Progenitor cell of endocrine pancreas (in vitro differentiated cells): ENCODE measurements at regions not wholly inside any gene's neighbourhood (a gene's known extent, or its start where the extent isn't known, plus 50 kb on each side); places are given as distances from the start of the nearest gene placed in this dataset.
"Not testable (repeated sequence)": the region's sequence is repeated elsewhere in the genome, so short reads cannot be mapped to it uniquely, and the experiment has no call there.

Experiments
- DNase-seq: peaks from one replicate; pipeline ENCODE4 v3.0.0; 2021; ENCODE audit warnings: low spot score; ENCODE audit not compliant: unreplicated experiment
- H3K27ac Mint-ChIP-seq: 2 replicates; pipeline ENCODE4 v1.8.0; 2021; ENCODE audit warnings: mild to moderate bottlenecking, moderate library complexity, mixed read lengths
- H3K27me3 Mint-ChIP-seq: 2 replicates; pipeline ENCODE4 v1.8.0; 2021; ENCODE audit warnings: mixed read lengths
- H3K36me3 Mint-ChIP-seq: 2 replicates; pipeline ENCODE4 v1.8.0; 2022; ENCODE audit warnings: mixed read lengths; ENCODE audit not compliant: insufficient read depth
- H3K4me1 Mint-ChIP-seq: 2 replicates; pipeline ENCODE4 v1.8.0; 2021; ENCODE audit warnings: low read depth, mixed read lengths
- H3K4me3 Mint-ChIP-seq: 2 replicates; pipeline ENCODE4 v1.8.0; 2021; ENCODE audit warnings: low read depth, mild to moderate bottlenecking, moderate library complexity, mixed read lengths
- H3K9me3 Mint-ChIP-seq: 2 replicates; pipeline ENCODE4 v1.8.0; 2021; ENCODE audit warnings: low read depth, mixed read lengths
- TF ChIP-seq, protein P1 (sequence below): fragments of 200-600 bp; sonication (generic); IDR thresholded peaks from one replicate; pipeline ENCODE4 v1.5.0; 2021; ENCODE audit warnings: antibody characterized with exemption, mild to moderate bottlenecking; ENCODE audit not compliant: unreplicated experiment

DNA sequence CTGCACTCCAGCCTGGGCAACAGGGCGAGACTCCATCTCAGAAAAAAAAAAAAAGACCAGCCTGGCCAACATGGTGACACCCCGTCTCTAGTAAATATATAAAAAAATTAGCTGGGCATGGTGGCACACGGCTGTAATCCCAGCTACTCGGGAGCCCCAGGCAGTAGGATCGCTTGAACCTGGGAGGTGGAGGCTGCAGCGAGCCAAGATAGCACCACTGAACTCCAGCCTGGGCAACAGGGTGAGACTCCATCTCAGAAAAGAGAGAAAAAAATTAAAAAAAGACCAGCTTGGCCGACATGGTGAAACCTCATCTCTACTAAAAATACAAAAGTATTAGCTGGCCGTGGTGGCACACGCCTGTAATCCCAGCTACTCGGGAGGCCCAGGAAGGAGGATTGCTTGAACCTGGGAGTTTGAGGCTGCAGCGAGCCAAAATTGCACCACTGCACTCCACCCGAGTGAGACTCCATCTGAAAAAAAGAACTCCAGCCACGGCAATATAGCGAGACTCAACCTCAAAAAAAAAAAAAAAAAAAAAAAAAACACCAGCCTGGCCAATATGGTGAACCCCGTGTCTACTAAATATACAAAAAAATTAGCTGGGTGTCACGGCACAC lies 346.1 kb upstream of the PLGLB2 start:
- H3K36me3 Mint-ChIP-seq: no peaks in the 10 kb centered on the region
- TF ChIP-seq, protein P1, sequence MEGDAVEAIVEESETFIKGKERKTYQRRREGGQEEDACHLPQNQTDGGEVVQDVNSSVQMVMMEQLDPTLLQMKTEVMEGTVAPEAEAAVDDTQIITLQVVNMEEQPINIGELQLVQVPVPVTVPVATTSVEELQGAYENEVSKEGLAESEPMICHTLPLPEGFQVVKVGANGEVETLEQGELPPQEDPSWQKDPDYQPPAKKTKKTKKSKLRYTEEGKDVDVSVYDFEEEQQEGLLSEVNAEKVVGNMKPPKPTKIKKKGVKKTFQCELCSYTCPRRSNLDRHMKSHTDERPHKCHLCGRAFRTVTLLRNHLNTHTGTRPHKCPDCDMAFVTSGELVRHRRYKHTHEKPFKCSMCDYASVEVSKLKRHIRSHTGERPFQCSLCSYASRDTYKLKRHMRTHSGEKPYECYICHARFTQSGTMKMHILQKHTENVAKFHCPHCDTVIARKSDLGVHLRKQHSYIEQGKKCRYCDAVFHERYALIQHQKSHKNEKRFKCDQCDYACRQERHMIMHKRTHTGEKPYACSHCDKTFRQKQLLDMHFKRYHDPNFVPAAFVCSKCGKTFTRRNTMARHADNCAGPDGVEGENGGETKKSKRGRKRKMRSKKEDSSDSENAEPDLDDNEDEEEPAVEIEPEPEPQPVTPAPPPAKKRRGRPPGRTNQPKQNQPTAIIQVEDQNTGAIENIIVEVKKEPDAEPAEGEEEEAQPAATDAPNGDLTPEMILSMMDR: no peak
- no peaks in the 10 kb centered on the region for H3K4me1 Mint-ChIP-seq
- no peaks in the 10 kb centered on the region for H3K27me3 Mint-ChIP-seq
- H3K27ac Mint-ChIP-seq: no peak overlapping the region
- DNase-seq: no peak
- peaks cover 4% of the 10 kb centered on the region for H3K9me3 Mint-ChIP-seq
- no peak overlapping the region for H3K4me3 Mint-ChIP-seq

DNA sequence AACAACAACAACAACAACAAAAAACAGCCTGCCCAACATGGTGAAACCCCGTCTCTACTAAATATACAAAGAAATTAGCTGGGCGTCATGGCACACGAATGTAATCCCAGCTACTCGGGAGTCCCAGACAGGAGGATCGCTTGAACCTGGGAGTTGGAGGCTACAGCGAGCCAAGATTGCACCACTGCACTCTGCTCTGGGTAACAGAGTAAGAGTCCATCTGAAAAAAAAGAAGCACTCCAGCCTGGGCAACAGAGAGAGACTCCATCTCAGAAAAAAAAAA lies 344.1 kb upstream of the PLGLB2 start:
- Mint-ChIP-seq H3K27ac (no peak overlapping the region), H3K4me3 (no peak overlapping the region), H3K4me1 (no peaks in the 10 kb centered on the region), H3K27me3 (no peaks in the 10 kb centered on the region), H3K9me3 (peaks cover 4% of the 10 kb centered on the region), H3K36me3 (no peaks in the 10 kb centered on the region)
- DNase-seq: no peak
- TF ChIP-seq, protein P1: no peak

DNA sequence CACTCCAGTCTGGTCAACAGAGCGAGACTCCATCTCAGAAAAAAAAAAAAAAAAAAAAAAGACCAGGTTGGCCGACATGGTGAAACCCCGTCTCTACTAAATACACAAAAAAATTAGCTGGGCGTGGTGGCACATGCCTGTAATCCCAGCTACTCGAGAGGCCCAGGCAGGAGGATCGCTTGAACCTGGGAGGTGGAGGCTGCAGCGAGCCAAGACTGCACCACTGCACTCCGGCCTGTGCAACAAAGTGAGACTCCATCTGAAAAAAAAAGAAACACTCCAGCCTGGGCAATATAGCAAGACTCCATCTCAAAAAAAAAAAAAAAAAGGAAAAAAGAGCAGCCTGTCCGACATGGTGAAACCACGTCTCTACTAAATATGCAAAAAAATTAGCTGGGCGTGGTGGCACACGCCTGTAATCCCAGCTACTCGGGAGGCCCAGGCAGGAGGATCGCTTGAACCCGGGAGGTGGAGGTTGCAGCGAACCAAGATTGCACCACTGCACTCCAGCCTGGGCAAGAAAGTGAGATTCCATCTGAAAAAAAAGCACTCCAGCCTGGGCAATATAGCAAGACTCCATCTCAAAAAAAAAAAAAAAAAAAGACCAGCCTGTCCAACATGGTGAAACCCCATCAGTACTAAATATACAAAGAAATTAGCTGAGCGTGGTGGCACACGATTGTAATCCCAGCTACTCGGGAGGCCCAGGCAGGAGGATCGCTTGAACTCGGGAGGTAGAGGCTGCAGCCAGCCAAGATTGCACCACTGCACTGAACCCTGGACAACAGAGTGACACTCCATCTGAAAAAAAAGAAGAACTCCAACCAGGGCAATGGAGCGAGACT lies 343.3 kb upstream of the PLGLB2 start:
- not testable (repeated sequence) for H3K36me3 Mint-ChIP-seq, DNase-seq, H3K27me3 Mint-ChIP-seq, H3K27ac Mint-ChIP-seq, H3K9me3 Mint-ChIP-seq, H3K4me1 Mint-ChIP-seq, H3K4me3 Mint-ChIP-seq

- DNase-seq, H3K9me3 Mint-ChIP-seq, H3K27ac Mint-ChIP-seq, H3K4me3 Mint-ChIP-seq, H3K4me1 Mint-ChIP-seq, H3K27me3 Mint-ChIP-seq, H3K36me3 Mint-ChIP-seq: not testable (repeated sequence)
These were observed 342.2 kb upstream of the PLGLB2 start for GRCh38 chr2:87405531-87406216.

- H3K27me3 Mint-ChIP-seq, H3K4me1 Mint-ChIP-seq, H3K27ac Mint-ChIP-seq, H3K36me3 Mint-ChIP-seq, DNase-seq, H3K9me3 Mint-ChIP-seq, H3K4me3 Mint-ChIP-seq: not testable (repeated sequence)
These were observed 341.3 kb upstream of the PLGLB2 start for GRCh38 chr2:87406406-87407175.

DNA sequence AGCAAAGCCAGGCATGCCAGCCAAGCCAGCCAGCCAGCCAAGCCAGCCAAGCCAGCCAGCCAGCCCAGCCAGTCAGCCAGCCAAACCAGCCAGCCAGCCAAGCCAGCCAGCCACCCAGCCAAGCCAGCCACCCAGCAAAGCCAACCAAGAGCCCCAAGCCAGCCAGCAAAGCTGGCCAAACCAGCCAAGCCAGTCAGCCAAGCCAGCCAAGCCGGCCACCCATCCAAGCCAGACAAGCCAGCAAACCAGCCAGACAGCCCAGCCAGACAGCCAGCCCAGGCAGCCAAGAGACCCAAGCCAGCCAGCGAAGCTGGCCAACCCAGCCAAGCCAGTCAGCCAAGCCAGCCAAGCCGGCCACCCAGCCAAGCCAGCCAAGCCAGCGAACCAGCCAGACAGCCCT lies 338.3 kb upstream of the PLGLB2 start:
- DNase-seq, H3K9me3 Mint-ChIP-seq, H3K27ac Mint-ChIP-seq, H3K36me3 Mint-ChIP-seq, H3K4me3 Mint-ChIP-seq, H3K4me1 Mint-ChIP-seq, H3K27me3 Mint-ChIP-seq: not testable (repeated sequence)

DNA sequence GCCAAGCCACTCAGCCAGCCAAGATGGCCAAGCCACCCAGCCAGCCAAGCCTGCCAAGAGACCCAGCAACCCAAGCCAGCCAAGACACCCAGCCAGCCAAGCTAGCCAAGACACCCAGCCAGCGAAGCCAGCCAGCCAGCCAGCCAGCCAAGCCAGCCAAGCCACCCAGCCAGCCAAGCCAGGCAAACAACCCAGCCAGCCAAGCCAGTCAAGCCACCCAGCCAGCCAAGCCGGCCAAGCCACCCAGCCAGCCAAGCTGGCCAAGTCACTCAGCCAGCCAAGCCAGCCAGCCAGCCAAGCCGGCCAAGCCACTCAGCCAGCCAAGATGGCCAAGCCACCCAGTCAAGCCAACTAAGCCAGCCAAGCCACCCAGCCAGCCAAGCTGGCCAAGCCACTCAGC lies 337.5 kb upstream of the PLGLB2 start:
- DNase-seq, H3K4me1 Mint-ChIP-seq, H3K4me3 Mint-ChIP-seq, H3K36me3 Mint-ChIP-seq, H3K27me3 Mint-ChIP-seq, H3K9me3 Mint-ChIP-seq, H3K27ac Mint-ChIP-seq: not testable (repeated sequence)

GRCh38 chr2:87412036-87412820 lies 335.7 kb upstream of the PLGLB2 start:
- not testable (repeated sequence) for H3K27ac Mint-ChIP-seq, H3K4me1 Mint-ChIP-seq, H3K36me3 Mint-ChIP-seq, H3K9me3 Mint-ChIP-seq, DNase-seq, H3K4me3 Mint-ChIP-seq, H3K27me3 Mint-ChIP-seq

DNA sequence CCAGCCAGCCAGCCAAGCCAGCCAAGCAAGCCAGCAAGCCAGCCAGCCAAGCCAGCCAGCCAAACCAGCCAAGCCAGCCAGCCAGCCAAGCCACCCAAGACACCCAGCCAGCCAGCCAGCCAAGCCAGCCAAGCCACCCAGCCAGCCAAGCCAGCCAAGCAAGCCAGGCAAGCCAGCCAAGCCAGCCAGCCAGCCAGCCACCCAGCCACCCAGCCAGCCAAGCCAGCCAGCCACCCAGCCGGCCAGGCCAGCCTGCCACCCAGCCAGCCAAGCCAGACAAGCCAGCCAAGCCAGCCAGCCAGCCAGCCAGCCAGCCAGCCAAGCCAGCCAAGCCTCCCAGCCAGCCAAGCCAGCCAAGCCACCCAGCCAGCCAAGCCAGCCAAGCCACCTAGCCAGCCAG lies 333.6 kb upstream of the PLGLB2 start:
- H3K27me3 Mint-ChIP-seq, H3K4me3 Mint-ChIP-seq, H3K36me3 Mint-ChIP-seq, H3K4me1 Mint-ChIP-seq, H3K27ac Mint-ChIP-seq, H3K9me3 Mint-ChIP-seq, DNase-seq: not testable (repeated sequence)

DNA sequence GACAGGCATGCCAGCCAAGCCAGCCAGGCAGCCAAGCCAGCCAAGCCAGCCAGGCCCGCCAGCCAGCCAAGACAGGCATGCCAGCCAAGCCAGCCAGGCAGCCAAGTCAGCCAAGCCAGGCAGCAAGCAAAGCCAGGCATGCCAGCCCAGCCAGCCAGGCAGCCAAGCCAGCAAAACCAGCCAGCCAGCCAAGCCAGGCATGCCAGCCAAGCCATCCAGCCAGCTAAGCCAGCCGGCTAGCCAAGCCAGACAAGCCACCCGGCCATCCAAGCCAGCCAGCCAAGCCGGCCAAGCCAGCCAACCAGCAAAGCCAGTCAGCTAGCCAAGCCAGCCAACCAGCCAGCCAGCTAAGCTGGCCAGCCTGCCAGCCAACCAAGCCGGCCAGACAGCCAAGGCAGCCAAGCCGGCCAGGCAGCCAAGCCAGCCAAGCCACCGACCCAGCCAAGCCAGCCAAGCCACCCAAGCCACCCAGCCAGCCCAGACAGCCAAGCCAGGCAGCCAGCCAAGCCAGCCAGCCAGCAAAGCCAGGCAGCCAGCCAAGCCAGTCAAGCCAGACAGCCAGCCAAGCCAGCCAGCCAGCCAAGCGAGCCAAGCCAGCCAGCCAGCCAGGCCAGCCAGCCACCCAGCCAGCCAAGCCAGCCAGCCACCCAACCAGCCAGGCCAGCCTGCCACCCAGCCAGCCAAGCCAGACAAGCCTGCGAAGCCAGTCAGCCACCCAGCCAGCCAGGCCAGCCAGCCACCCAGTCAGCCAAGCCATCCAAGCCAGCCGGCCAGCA lies 332.9 kb upstream of the PLGLB2 start:
- H3K9me3 Mint-ChIP-seq, DNase-seq: not testable (repeated sequence)

More for the DNA sequence above, 332.9 kb upstream of the PLGLB2 start:
- not testable (repeated sequence) for H3K36me3 Mint-ChIP-seq, H3K27me3 Mint-ChIP-seq, H3K27ac Mint-ChIP-seq, H3K4me3 Mint-ChIP-seq, H3K4me1 Mint-ChIP-seq
